ENCODE measurements at regions not wholly inside any gene's neighbourhood (a gene's known extent, or its start where the extent isn't known, plus 50 kb on each side); places are given as distances from the start of the nearest gene placed in this dataset.

DNA sequence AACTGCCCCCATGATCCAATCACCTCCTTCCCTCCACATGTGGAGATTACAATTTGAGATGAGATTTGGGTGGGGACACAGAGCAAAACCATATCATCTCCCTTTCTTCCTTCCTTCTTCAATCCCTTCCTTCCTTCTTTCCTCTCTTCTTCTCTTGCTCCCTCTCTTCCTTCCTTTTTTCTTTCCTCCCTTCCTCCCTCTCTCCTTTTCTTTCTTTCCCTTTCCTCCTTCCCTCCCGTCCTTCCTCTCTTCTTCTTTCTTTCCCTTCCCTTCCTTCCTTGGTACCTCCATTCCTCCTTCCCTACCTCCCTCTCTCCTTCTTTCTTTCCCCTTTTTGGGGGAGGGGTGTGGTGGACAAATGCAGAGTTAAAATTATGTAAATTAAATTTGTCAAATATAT, 145.1 kb downstream of the TSHZ3 start:
- TF ChIP-seq CTCF (conservative IDR thresholded peaks at IDR 0.05; ENCODE audit: low read depth, low read length) = no peak
- H3K4me3 ChIP-seq (ENCODE audit: low read depth, low read length) = no peak overlapping the region
- DNase-seq (ENCODE audit: low read depth) = no peak

- DNase-seq (ENCODE audit: low read depth) = no peak
- no peak for TF ChIP-seq CTCF (conservative IDR thresholded peaks at IDR 0.05; ENCODE audit: low read depth, low read length)
- H3K4me3 ChIP-seq (ENCODE audit: low read depth, low read length) = no peak overlapping the region
These were observed 164.0 kb downstream of the TSHZ3 start for GRCh38 chr19:31185261-31185660.

DNA sequence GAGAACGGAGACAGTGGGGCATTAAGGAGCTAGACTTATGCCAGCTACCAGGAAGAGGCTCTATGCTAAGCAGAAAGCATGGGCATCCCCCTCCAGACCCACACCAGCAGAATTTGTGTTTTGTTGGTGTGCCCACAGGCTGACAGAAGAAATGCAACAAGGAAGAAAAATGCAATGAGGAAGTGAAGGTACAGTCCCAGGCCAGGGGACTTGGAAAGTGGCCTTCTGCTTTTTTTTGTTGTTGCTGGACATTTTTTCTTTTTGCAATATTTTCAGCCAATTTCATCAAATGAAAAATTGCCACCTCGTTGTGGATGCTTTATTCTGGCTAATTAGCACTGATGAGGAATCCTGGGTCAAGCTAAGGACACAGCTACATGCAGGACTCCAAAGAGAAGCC, 167.7 kb downstream of the TSHZ3 start:
- TF ChIP-seq CTCF (conservative IDR thresholded peaks at IDR 0.05; ENCODE audit: low read depth, low read length) = no peak
- no peak overlapping the region for H3K4me3 ChIP-seq (ENCODE audit: low read depth, low read length)
- DNase-seq (ENCODE audit: low read depth) = no peak

DNA sequence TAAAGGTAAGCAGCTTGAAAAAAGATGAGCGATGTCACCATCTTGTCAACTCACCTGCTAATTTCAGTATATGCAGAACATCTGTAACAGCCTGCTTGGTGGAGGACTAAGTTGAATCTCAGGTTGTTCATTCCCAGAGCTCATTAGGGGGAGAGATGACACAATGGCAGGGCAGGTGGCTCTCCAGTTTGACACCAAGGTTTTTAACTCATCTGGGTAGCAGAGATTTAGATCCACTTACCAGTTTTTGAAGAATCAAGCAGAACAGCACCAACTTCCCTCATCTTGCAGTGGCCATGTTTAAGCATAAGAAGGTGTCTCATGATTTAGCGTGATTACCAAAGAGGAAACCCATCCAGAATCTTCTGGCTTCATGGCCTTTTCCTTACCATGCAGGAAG, 168.3 kb downstream of the TSHZ3 start:
- DNase-seq (ENCODE audit: low read depth) = no peak
- H3K4me3 ChIP-seq (ENCODE audit: low read depth, low read length) = no peak overlapping the region
- no peak for TF ChIP-seq CTCF (conservative IDR thresholded peaks at IDR 0.05; ENCODE audit: low read depth, low read length)

DNA sequence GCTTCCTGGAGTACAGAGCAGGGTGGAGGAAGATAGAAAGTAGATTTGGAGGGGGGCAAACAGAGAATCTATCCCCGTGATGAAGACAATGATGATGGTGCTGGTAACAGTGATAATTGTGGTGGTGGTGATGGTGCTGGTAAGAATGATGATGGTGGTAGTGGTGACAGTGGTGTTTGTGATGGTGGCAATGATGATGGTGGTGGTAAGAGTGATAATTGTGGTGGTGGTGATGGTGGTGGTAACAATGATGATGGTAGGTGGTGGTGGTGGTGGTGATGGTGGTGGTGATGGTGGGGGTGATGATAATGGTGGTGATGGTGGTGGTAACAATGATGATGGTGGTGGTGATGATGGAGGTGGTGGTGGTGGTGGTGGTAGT, 169.8 kb downstream of the TSHZ3 start:
- no peak for TF ChIP-seq CTCF (conservative IDR thresholded peaks at IDR 0.05; ENCODE audit: low read depth, low read length)
- no peak for DNase-seq (ENCODE audit: low read depth)

DNA sequence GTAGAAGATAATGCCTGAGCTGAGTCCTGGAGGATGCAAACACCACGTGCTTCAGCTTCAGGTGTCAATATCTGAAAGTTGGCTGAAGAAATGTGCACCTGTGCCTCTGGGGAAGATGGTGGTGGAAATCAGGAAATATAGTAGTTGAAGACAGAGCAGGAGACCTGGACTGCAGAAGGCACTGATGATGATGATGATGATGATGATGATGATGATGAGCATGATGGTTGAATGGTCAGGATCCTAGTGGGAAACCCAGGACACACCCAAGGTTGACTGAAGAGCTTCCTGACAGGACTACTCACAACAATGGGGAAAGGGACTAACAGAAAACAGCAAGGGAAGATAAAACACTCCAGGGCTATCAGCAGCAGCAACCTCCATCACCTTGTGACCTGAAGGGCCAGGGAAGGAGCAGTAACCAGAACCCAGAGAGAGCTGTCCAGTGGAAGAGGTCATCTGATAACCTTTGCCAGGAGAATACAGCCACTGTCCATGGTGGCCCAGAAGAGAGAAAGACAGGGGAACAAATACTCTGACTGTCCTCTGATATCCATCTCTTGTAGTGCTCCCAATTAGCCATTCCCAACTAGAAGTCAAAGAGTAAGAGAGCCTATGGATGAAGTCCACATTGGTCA, 170.3 kb downstream of the TSHZ3 start:
- no peak for DNase-seq (ENCODE audit: low read depth)
- TF ChIP-seq CTCF (conservative IDR thresholded peaks at IDR 0.05; ENCODE audit: low read depth, low read length) = no peak
- no peak overlapping the region for H3K4me3 ChIP-seq (ENCODE audit: low read depth, low read length)

More for the DNA sequence above, 169.8 kb downstream of the TSHZ3 start:
- no peak overlapping the region for H3K4me3 ChIP-seq (ENCODE audit: low read depth, low read length)

- no peak overlapping the region for H3K4me3 ChIP-seq (ENCODE audit: low read depth, low read length)
- TF ChIP-seq CTCF (conservative IDR thresholded peaks at IDR 0.05; ENCODE audit: low read depth, low read length) = no peak
- peak; percentile 10 for DNase-seq (ENCODE audit: low read depth)
These were observed 172.0 kb downstream of the TSHZ3 start for GRCh38 chr19:31177246-31177645.

All from choroid plexus epithelial cell (primary cell).